ENCODE measurements at regions not wholly inside any gene's neighbourhood (a gene's known extent, or its start where the extent isn't known, plus 50 kb on each side); places are given as distances from the start of the nearest gene placed in this dataset.

DNA sequence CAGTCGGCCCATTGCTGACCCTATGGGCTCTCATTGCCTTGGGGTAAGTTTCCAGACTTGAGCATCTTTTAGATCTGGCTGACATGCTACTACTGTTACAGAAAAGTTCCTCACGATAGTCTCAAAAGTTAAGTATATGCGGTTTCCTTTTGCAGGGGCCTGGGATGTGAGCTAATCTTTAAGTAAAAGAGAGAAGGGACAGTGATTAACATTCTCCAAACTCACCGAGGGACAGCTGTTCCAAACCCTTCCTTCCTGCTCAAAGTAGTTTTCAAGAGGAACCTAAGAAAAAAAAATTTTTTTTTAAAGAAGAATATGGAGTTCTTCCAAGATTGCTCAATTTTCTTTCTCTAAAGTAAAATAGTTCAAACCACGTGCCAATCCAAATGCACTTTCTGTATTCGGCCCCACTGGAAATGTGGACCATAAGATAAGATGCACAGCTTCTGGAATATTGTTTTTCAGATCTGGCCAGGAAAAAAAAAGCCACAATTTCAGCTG lies 168.0 kb upstream of the SPRY4 start:
- DNase-seq (ENCODE audit: low read depth): peak; percentile 60
- TF ChIP-seq, protein P1, sequence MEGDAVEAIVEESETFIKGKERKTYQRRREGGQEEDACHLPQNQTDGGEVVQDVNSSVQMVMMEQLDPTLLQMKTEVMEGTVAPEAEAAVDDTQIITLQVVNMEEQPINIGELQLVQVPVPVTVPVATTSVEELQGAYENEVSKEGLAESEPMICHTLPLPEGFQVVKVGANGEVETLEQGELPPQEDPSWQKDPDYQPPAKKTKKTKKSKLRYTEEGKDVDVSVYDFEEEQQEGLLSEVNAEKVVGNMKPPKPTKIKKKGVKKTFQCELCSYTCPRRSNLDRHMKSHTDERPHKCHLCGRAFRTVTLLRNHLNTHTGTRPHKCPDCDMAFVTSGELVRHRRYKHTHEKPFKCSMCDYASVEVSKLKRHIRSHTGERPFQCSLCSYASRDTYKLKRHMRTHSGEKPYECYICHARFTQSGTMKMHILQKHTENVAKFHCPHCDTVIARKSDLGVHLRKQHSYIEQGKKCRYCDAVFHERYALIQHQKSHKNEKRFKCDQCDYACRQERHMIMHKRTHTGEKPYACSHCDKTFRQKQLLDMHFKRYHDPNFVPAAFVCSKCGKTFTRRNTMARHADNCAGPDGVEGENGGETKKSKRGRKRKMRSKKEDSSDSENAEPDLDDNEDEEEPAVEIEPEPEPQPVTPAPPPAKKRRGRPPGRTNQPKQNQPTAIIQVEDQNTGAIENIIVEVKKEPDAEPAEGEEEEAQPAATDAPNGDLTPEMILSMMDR (conservative IDR thresholded peaks at IDR 0.05; ENCODE audit: control insufficient read depth, insufficient read depth, low read depth, low read length): no peak
- H3K4me3 ChIP-seq (ENCODE audit: control insufficient read depth, low read depth, low read length): no peak overlapping the region

DNA sequence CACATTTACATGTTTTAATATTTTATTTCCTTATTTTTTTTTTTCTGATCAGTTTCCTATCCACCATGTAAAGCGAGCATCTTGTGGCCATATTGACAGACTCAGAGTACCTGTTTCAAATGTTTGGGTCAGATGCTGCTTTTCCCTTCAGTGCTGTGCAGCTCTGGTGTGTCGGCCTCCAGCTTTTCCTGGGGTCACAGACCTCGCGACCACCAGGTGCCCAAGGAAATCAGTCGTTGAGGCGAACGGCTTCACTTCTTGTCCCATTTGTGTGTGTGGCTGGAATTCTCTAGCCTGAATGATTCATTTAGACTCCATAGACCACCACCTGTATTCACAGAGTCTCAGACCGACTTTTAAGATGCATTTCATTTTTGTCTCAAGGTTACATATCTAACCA lies 166.9 kb upstream of the SPRY4 start:
- no peak for DNase-seq (ENCODE audit: low read depth)
- no peak overlapping the region for H3K4me3 ChIP-seq (ENCODE audit: control insufficient read depth, low read depth, low read length)
- TF ChIP-seq, protein P1 (conservative IDR thresholded peaks at IDR 0.05; ENCODE audit: control insufficient read depth, insufficient read depth, low read depth, low read length): no peak

DNA sequence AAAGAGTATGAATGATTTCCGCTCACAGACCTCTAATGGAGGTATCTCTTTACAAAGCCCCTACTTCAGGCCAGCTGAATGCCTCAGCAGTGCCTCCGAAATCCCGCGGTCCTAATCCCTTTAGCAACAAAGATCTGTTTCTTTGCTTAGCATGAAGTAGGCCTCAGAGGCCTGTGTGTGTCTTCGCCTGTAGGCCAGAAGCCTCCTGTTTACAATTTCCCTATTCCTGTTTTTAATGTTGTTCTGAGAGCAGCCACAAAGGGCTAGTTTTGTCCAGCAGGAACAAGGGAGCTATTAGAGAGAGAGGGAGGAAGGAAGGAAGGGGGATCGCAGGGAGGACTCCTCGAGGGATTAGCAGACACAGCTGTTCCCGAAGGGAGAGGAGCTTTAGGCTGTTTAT lies 166.4 kb upstream of the SPRY4 start:
- TF ChIP-seq, protein P1 (conservative IDR thresholded peaks at IDR 0.05; ENCODE audit: control insufficient read depth, insufficient read depth, low read depth, low read length): no peak
- DNase-seq (ENCODE audit: low read depth): no peak
- no peak overlapping the region for H3K4me3 ChIP-seq (ENCODE audit: control insufficient read depth, low read depth, low read length)

DNA sequence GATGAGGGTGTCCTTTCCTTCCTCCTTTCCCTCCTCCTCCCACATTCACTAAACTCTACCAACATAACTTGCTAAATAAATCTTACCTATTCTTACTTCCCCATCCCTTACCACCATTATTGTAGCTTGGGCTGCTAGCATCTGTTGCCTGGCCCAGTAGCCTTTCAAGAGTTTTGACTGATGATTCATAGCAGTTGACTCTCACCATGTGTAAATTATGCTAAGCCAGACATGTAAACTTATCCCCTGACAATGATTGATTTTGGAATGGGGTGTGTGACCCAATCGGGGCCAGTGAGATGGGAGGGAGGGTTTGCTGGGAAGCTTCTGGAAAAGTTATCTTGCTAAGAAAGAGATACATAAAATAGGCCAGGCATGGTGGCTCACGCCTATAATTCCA lies 161.8 kb upstream of the SPRY4 start:
- TF ChIP-seq, protein P1 (conservative IDR thresholded peaks at IDR 0.05; ENCODE audit: control insufficient read depth, insufficient read depth, low read depth, low read length): no peak
- no peak overlapping the region for H3K4me3 ChIP-seq (ENCODE audit: control insufficient read depth, low read depth, low read length)
- DNase-seq (ENCODE audit: low read depth): peak; percentile 72

DNA sequence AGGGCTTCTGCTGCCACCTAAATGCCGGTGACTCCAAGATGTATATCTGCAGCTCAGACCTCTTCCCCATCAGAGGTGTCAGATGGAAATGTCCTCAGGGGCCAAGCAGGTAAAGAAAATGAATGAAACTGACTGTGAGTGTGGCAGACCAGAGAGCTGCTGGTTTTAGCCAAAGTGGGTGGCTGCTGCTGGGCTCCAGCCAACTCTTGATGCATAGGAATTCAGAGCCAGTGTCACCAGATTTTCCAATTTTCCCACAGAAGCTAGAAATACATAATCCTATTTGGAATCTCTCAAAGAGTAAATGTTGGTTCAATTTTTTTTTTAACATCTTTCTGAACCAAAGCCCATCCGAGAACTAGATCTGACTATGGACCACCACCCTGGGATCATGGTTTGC lies 161.2 kb upstream of the SPRY4 start:
- no peak for DNase-seq (ENCODE audit: low read depth)
- no peak overlapping the region for H3K4me3 ChIP-seq (ENCODE audit: control insufficient read depth, low read depth, low read length)
- TF ChIP-seq, protein P1 (conservative IDR thresholded peaks at IDR 0.05; ENCODE audit: control insufficient read depth, insufficient read depth, low read depth, low read length): no peak

DNA sequence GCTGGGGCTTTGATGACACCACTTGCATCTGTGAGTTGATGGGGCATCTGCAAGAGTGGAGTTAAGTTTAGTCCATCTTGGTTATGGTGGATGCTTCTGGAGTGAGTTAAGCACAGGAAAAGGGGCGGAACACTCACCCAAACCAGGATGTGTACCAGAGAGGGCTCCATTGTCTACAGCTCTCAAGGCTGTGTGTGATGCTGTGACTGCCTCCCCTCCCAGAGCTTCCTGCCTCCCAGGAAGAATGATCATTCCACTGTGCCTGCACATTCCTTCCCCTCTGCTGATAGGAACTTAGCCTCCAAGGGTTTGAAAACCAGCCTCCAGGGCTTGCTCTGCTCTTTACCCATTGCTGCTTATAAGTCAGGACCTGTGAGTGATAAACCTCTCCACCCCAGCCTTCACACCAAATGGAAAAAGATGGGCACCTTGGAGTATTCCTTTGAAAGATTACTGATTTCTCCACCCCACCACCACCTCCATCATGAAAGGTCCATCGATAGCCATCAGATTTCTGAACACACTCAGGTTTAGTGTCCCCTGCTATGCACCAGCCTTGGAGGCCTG lies 160.1 kb upstream of the SPRY4 start:
- TF ChIP-seq, protein P1 (conservative IDR thresholded peaks at IDR 0.05; ENCODE audit: control insufficient read depth, insufficient read depth, low read depth, low read length): no peak
- no peak overlapping the region for H3K4me3 ChIP-seq (ENCODE audit: control insufficient read depth, low read depth, low read length)
- DNase-seq (ENCODE audit: low read depth): peak; percentile 31

DNA sequence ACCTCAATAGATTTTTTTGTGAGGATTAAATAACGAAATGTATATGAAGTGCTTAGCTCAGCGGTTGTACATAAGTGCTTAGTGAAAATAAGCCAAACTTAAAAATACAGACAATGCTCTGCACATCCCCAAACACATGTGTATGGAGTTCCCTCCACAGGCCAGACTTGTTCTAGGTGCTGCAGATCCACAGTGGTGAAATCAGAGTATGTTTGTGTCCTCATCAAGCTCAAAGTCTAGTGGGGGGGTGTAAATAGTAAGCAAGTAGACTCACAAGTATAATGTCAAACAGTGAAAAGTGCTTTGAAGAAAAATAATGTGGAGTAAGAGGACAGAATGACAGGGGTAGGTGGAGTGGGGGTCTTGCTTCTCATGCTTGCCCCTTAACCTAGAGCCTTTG lies 157.4 kb upstream of the SPRY4 start:
- no peak overlapping the region for H3K4me3 ChIP-seq (ENCODE audit: control insufficient read depth, low read depth, low read length)
- DNase-seq (ENCODE audit: low read depth): no peak
- TF ChIP-seq, protein P1 (conservative IDR thresholded peaks at IDR 0.05; ENCODE audit: control insufficient read depth, insufficient read depth, low read depth, low read length): no peak
